GM21825 (cell line): ENCODE measurements at regions not wholly inside any gene's neighbourhood (a gene's known extent, or its start where the extent isn't known, plus 50 kb on each side); places are given as distances from the start of the nearest gene placed in this dataset.

Source experiments
- ATAC-seq: cut with Tn5 transposase; IDR thresholded peaks from one replicate; pipeline ENCODE4 v1.9.1; 2021; ENCODE audit warnings: mild to moderate bottlenecking, moderate library complexity; ENCODE audit not compliant: unreplicated experiment

DNA sequence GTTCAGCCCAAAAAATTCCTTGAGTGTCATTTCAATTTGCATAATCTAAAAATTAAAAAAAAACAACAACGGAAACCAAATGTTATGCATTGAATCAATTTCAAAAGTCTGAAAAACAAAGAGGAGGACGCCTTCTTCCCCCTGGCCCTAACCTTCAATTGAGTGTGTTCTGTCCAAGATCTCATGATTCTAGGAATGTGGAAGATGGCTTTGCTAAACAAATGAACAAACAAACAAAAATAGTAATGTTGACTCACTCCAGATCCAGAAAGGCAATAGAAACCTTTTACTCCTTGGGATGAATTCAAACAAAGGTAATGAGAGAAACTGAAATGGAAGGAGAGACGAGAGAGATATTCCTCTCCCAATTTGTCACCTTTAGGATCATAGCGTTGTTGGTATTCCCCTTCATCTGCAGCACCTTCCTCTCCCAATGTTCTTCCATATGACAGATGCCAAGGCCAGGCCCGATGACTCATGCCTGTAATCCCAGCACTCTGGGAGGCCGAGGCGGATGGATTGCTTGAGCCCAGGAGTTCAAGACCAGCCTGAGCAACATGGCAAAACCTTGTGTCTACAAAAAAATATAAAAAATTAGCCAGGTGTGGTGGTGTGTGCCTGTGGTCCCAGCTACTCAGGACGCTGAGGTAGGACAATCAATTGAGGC, 109.2 kb upstream of the ADGRF1 start:
- ATAC-seq, result no peak

DNA sequence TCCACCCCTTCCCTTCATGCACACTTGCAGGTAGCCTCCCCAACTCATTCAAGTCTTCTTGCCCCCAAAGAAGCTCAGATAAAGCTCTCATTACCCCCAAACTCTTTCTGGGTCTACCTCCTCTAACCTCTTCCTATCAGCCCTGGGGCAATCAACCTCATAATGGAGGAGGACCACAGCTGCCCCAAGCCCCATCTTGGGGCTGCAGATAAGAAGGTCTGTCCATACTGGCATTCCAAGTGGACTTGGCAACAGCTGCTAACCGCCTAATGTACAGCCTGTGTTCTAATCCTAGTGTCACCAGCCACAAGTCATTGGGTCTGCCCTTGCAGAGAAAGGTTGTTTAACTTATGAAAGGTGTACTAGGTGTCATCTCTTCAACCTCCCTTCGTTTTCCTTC, 107.4 kb upstream of the ADGRF1 start:
- no peak for ATAC-seq

DNA sequence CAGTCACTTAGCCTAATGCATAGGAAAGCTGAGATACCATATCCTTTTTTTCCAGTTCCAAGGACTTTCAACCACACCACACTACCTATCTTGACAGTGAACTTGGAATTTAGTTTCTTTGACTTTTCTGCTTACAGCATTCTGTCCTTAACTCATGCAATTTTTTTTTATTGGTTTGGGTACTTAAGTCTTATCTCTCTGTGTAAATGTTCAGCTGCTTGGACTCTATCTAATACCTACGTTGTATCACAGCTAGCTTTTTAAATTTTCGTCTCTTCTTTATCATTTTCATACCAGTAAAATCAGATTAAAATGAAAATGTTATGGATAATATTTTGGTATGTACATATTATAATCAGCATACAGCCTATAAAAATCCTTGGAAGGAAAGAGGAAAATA, 106.9 kb upstream of the ADGRF1 start:
- ATAC-seq, result no peak

DNA sequence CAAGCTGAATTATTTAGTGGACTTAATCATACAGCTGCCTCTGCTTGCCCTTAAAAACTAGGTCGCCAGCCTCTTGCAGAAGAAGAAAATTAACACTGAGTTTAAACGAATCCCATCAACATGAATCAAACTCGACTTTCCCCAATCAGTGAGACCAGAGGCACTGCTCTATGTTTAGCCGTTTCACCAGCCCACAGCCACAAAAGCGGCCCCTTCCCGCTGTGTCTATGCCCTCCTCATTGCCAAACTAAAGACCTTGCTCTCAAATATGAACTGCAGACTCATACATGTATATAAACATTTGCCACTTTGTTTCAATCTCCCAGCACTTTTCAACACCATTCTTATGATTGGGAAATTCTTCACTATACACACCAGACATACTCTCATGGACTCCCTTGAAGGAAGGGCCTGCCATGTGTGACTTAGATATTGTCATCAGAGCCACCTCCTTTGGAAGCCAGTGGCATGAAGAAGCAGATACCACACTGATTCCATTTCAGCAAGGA, 105.8 kb upstream of the ADGRF1 start:
- ATAC-seq, result no peak

DNA sequence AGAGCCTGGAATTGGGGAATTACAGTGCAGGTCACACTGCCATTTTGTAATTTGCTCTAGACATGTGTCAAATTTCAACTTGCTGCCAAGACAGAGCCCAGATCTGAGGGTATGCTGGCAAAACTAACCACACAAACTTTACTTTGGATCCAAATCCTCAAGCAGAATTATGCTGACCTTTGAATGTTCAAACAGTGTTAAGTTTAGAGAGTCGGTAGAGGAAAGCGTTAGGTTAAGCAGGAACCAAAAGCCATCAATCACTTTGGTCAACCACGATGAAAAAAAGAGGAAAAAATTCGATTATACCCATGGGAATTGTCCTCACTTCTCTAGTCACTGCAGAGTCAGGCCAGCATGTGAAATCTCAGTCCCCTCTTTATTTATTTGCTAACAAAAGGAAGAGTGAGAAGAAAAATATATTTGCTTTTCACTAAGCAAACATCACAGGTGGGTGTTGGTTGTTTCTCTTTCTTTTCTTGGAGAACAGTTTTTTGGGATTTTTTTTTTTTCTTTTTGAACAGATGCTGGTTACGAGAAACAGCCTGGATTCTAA, 105.1 kb upstream of the ADGRF1 start:
- no peak for ATAC-seq

DNA sequence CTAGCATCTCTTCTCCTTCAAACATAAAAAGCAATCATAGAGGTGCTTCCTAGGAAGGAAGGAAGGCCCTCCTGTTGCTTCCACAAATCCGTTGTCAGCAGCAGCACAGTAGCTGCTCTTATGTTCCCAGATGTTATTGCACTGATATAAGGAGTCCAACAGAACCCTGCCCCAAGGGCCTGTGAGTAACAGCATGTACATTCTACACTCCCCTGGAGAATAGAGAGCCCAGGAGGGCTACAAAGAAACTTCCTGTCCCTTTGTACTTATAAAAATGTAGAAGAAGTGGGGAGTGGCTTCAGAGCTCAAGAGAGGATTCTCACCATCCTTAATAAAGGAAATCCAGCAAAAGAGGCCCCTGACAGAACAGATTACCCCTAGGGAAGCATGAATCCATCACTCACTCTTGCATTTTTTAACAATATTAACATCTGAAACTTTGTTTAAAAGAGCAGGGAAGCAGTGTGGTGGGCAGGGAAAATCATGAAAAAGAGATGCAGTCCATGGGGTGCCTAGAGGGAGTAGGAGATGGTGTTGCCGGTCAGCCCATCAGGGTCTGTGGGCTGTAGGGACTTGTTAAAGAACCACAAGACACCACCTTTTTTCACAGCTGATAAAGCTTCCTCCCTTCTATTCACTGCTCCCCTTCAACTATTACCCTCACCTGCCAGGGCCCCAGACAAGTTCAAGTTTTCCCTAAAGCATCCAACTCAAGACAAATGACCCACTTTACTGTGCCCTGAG, 104.5 kb upstream of the ADGRF1 start:
- ATAC-seq, result no peak

DNA sequence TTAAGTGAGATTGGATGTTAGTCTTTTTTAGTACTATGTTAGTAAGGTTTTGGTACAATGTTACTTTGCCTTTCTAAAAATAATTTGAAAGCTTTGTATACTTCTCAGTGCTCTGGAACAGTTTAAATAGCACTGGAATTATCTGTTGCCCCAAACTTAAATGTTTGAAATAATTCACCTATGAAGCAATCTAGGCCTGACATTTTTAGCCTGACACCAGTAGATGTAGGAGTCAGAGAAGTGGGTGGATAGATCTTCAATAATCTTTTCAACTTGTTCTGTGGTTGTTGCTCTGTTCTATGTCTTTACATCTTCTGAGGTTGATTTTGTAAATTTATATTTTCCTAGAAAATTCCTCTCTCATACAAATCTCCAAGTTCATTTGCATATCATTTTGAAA, 103.1 kb upstream of the ADGRF1 start:
- ATAC-seq, result no peak

DNA sequence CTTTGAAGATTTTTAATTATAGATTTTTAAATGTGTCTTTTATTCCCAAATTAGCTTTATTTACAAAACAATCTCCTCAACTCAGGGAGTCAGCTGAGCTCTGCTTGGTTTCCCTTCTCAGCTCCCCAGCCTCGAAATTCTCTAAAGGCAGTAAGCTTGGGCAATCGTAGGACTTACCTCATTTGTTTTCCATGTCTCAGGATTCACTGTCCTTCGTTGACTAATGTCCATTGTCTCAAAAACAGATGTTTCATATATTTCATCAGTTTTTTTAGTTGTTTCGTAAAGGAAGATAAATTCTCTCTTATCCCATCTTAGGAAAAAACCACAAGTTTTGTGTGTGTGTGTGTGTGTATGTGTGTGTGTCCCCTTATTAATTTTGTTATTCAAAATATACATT, 102.2 kb upstream of the ADGRF1 start:
- no peak for ATAC-seq

DNA sequence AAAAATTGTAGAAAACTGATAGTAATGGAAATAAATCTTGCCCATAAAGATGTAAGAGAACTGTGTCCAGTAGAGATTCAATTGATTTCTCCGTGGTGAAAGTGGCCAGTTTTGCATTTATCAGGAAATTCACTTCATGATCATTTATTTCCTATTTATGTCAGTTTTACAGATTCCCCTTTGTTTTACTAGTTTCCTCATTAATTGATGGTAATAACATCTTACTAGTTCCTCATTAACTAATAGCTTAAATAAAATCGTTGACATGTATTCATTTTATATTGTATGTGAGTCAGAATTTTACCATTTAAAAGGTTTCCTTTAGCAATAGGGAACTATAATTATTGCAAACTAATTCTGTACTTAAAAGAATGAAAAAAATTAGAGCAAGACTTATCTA, 99.8 kb upstream of the ADGRF1 start:
- ATAC-seq, result no peak

DNA sequence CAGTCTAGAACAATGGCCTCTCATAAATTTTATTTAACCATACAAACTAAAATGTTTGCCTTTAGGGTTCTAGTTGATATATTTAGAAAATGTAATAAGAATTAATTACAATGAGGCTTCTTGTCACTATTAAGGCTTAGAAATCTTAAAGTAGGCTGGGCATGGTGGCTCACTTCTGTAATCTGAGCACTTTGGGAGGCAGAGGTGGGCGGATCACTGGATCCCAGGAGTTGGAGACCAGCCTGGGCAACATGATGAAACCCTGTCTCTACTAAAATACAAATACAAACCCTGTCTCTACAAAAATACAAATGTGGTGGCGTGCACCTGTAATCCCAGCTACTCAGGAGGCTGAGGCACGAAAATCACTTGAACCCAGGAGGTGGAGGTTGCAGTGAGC, 99.0 kb upstream of the ADGRF1 start:
- no peak for ATAC-seq

DNA sequence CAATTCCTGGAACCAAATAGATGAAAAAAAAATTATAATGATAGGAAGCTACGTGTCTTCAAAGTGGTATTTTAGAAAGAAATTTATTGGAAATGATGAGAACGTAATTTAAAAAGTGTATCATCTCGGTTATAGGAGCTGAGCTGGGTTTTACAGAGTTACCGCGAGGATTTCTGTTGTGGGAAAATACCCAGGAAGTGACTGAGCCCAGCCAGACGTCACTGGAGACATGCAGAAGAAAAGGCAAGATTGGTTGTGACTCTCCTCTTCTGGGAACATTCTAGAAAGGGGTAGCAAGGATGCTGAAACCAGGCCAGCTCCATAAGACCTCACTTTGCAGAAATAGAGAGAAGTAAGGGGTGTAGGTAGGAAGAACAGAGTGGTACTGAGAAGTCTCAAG, 95.9 kb upstream of the ADGRF1 start:
- ATAC-seq, result no peak

DNA sequence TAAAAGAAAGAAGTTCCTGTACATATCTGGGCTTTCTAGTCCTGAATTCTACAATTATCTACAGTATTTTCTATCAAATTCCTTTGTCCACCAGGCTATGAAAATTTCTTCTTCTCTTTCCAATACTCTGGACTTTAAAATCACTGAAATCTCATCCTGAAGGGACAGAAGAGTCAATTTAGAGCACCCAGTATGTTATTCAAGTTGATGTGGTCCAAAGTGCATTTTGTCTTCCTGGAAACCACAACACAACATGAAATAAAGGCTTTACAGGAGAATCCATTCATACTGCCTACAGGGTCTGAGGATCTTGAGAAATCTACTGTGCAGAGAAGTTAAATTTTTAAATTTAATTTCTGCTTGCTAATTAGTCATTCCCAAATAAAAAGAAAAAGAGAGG, 94.9 kb upstream of the ADGRF1 start:
- no peak for ATAC-seq

DNA sequence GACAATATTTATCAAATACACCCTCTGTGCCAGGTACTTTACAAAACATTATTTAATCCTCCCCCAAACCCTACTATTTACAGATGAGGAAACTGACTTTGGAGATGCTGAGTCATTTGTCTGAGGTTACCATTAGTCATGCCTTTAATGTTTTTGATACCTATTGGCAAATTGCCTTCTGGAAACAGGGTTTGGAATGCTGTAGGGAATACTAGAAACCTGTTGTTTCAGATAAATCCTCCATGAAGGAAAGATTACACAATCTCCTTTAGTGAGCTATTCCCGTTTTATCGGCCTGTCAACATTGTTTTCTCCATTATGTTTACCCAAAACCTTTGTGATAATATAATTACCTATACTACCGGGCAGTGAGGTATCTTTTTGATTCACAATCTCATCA, 93.6 kb upstream of the ADGRF1 start:
- ATAC-seq, result no peak

DNA sequence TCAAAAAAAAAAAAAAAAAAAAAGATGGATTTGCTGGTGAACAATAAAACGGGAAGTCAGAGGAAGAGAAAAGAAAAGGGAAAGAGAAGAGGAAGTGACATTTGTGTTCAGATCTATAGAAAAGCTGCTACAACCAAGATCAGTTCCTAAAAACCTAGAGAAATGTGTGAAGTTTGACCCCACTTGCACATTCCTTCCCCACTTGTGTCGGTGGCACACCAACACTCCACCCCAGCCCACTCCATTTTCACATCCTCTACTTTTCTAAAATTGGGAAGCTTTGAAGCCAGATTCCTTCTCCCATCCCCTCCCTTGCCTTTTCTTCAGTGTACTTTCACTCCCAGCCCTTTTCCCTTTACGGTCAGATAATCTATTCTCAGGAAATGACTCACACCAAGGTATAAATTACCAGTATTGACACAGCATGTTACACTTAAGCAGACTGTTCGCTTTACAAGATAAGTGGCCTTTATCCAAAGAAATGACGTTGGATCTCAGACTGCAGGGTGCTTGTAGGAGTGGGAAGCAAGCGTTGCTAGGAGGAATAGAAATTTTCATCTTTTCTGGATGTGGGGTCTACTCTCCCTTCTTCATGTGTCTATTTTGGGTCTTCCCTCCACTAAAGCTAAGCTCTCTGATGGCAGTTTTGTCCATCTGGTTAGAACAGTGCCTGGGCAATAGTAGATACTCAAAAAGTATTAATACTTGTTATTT, 92.5 kb upstream of the ADGRF1 start:
- ATAC-seq, result no peak

DNA sequence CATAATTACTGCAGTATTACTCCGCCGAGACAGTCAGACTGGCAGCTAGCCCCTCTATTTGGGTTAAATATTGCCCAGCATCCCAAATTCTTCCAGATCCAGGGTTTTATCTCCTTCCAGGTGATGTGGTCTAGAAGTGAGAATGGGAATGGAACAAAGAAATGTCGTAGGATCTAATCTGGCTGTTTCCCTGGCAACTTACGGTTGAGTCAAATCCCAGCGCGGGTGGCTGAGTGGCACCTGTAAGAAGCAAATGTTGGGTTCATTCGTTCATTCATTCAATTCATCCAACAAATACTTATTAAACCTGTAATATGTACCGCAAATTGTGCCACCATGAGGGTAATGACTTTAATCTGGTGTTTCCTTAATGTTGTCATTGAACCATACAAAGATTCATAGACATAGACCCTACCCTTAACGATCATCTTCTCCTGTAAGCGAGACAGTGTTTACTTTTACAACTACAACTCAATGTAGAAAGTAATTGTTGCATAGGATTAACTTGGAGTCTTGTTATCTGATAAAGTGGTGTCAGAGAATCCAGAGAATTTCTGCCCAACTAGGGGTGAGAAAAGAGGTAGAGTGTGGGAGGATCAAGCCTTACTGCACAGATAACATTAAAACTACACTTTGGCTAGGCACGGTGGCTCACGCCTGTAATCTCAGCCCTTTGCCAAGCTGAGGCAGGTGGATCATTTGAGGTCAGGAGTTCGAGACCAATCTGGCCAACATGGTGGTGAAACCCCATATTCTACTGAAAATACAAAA, 91.3 kb upstream of the ADGRF1 start:
- ATAC-seq, result no peak

DNA sequence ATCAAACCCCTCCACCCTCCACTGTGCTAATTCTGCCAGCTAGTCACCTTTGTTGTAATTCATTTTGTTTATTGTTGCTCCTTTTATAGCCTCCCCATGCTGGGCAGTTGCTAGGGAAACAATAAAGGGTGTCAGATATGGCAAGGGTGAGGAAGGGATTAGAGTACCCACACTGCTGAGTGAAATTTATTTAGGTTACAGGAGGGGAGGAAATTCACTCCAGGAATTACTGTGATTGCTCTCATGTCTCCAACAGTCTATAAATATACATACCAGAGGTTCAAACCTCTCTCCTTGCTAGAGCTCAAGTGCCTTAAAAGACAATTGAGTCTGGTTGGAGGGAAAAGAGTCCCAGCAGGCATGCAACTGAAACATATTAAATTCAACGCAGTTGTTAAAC, 90.6 kb upstream of the ADGRF1 start:
- no peak for ATAC-seq

DNA sequence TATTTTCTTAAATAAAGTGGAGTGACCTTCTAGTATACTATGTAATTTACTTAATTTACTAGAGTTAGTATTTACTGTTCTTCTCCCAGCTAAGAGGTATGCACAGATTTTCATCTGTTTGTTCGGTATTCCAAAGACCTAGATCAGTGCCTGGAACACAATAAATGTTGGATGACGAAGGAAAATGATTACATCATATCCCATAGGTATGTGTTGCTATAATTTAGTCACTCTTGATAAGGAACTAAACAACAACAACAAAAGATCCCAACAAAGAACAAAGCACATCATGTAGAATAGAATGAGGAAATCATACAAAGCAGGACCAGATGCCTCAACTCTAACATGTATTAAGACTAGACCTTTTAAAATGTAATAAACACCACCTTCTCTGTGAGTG, 89.6 kb upstream of the ADGRF1 start:
- ATAC-seq, result no peak

DNA sequence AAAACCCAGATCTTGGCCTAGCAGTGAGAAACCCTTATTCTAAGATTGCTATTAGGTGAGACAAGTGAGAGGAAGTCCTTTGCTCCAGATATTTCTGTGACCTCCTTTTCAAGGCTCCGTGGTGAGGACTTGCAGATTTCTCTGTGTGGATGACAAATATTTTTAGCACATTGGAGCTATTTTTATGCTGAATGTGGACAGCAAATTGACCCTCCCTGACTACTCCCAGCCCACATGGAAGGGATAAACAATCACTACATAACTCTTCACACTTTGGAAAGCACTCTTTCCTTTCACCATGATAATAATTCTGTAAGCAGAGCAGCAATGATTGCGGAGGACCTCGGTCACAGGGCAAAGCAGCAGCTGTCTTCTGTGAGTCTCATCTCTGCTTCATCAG, 88.0 kb upstream of the ADGRF1 start:
- ATAC-seq, result no peak

DNA sequence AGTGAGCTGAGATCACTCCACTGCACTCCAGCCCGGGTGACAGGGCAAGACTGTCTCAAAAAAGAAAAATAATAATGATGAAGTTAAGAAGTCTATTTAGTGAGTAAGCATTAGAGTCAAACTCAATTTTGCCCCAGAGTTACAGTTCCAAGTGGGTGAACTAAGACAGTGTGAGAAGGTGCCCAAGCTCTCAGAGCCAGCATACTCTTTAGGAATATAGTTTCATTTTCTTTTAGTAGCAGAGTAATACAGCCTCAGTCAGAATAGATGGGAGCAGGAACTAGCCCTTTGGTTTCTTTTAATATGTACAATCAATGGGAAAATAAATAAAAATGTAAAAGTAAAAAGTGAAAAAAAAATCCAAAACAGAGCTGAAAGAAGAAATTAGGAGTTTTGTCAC, 87.0 kb upstream of the ADGRF1 start:
- no peak for ATAC-seq

DNA sequence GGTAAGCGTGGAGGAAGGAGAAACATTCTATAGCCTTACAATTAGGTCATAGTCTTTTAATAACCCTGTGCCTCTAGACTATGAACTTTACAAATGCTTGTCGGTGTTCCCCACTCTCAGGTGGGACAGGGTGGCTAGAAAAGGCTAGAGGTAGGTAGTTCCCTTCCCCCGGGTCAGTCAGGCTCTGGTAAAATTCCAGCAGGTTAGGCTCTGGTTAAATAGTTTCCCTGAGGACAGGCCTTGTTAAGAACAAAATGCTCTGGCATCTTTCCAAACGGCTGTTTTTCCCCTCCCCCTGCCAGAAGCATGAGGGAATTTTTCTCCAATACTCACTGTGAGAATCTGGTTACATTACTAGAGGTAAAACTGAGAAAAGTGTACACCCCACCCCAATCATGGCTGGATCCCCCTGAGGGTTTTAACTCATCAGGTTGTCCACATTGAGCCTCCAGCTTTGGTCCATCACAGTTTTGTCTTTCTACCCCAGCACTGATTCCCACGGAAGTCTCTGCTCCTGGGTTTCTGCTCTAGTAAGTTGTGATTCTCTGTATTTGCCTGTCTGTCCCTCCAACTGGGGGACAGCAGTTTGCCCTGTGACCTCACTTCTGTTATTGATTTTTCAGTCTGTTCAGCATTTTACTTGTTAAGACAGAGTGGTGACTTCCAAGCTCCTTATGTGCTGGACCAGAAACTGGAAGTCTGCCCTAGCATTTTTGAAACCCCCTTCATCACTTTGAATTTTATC, 84.7 kb upstream of the ADGRF1 start:
- no peak for ATAC-seq
